ENCODE measurements at regions not wholly inside any gene's neighbourhood (a gene's known extent, or its start where the extent isn't known, plus 50 kb on each side); places are given as distances from the start of the nearest gene placed in this dataset.

GRCh38 chr1:234870020-234870981, 258.3 kb downstream of the TOMM20 start:
- H3K4me1 ChIP-seq (ENCODE audit: insufficient read depth, low read length, poor library complexity, severe bottlenecking), result no peaks in the 10 kb centered on the region
- H2AFZ ChIP-seq (ENCODE audit: low read length), result no peak overlapping the region
- H3K4me2 ChIP-seq (ENCODE audit: low read length), result no peak overlapping the region
- ChIA-PET CTCF (ENCODE audit: unreplicated experiment) (interaction anchor here (0.6 kb wide), 1 partner anchor 1188 kb away, joined by 3 read pairs; no protein-coding TSS in a partner anchor), POLR2A (interaction anchor here (0.5 to 1.1 kb wide), 2 partner anchors 13 to 486 kb away, joined by 3 to 4 read pairs; no protein-coding TSS in a partner anchor)
- no TSS peak for BruUV-seq (replicated peaks)
- H3K27ac ChIP-seq (ENCODE audit: low read depth, low read length, poor library complexity, severe bottlenecking), result no peak overlapping the region
- H3K36me3 ChIP-seq (ENCODE audit: insufficient read depth, low read length), result no peaks in the 10 kb centered on the region
- DNase-seq (ENCODE audit: low spot score), result no peak
- no peaks in the 10 kb centered on the region for H3K9me2 ChIP-seq (ENCODE audit: insufficient read depth, low read length)
- intact Hi-C loops (cut with micrococcal nuclease; ENCODE audit: unreplicated experiment), result loop anchor here (10.0 kb wide), 1 partner anchor 256 kb away; the partner anchor contains the start of gene IRF2BP2
- no peaks in the 10 kb centered on the region for H3K79me2 ChIP-seq (ENCODE audit: insufficient read depth, low read depth, low read length)
- no peaks in the 10 kb centered on the region for H3K9me3 ChIP-seq (ENCODE audit: low read length)
- no peaks in the 10 kb centered on the region for H4K20me1 ChIP-seq (ENCODE audit: insufficient read depth, low read length)
- no peak for TF ChIP-seq EZH2phosphoT487 (IDR thresholded peaks at IDR 0.05; ENCODE audit: borderline replicate concordance, low read depth, low read length)
- no peak overlapping the region for H3K4me3 ChIP-seq (ENCODE audit: low read depth, low read length, poor library complexity, severe bottlenecking)

GRCh38 chr1:234869182-234870019, 259.2 kb downstream of the TOMM20 start:
- TF ChIP-seq EZH2phosphoT487 (IDR thresholded peaks at IDR 0.05; ENCODE audit: borderline replicate concordance, low read depth, low read length), result no peak
- no peak for TF ChIP-seq CTCF (conservative IDR thresholded peaks at IDR 0.05; ENCODE audit: low read length)
- no peak overlapping the region for H3K4me2 ChIP-seq (ENCODE audit: low read length)
- H3K27ac ChIP-seq (ENCODE audit: low read depth, low read length, poor library complexity, severe bottlenecking), result no peak overlapping the region
- ChIA-PET POLR2A (interaction anchor here (0.7 to 1.1 kb wide), 2 partner anchors 9 to 12 kb away, joined by 3 to 4 read pairs; no protein-coding TSS in a partner anchor), CTCF (ENCODE audit: unreplicated experiment) (no interaction called here)
- H3K9me3 ChIP-seq (ENCODE audit: low read length), result no peaks in the 10 kb centered on the region
- no peaks in the 10 kb centered on the region for H3K79me2 ChIP-seq (ENCODE audit: insufficient read depth, low read depth, low read length)
- no peaks in the 10 kb centered on the region for H3K9me2 ChIP-seq (ENCODE audit: insufficient read depth, low read length)
- intact Hi-C loops (cut with micrococcal nuclease; ENCODE audit: unreplicated experiment), result loop anchor here (10.0 kb wide), 1 partner anchor 255 kb away; the partner anchor contains the start of gene IRF2BP2
- no peaks in the 10 kb centered on the region for H3K36me3 ChIP-seq (ENCODE audit: insufficient read depth, low read length)
- DNase-seq (ENCODE audit: low spot score), result no peak
- no peaks in the 10 kb centered on the region for H3K4me1 ChIP-seq (ENCODE audit: insufficient read depth, low read length, poor library complexity, severe bottlenecking)
- no peak overlapping the region for H2AFZ ChIP-seq (ENCODE audit: low read length)
- BruUV-seq (replicated peaks), result no TSS peak
- H3K4me3 ChIP-seq (ENCODE audit: low read depth, low read length, poor library complexity, severe bottlenecking), result no peak overlapping the region
- no peaks in the 10 kb centered on the region for H4K20me1 ChIP-seq (ENCODE audit: insufficient read depth, low read length)

Measured in OCI-LY7 (cell line).